Right renal cortex interstitium (tissue), 3 donors: ENCODE measurements at regions not wholly inside any gene's neighbourhood (a gene's known extent, or its start where the extent isn't known, plus 50 kb on each side); places are given as distances from the start of the nearest gene placed in this dataset.

Experiments used
- DNase-seq, 3 donors: peaks; one replicate each; pipeline ENCODE4 v3.0.0-alpha.2; 2013; ENCODE audit warnings: low read depth in 3 of 3, low spot score in 2 of 3

DNA sequence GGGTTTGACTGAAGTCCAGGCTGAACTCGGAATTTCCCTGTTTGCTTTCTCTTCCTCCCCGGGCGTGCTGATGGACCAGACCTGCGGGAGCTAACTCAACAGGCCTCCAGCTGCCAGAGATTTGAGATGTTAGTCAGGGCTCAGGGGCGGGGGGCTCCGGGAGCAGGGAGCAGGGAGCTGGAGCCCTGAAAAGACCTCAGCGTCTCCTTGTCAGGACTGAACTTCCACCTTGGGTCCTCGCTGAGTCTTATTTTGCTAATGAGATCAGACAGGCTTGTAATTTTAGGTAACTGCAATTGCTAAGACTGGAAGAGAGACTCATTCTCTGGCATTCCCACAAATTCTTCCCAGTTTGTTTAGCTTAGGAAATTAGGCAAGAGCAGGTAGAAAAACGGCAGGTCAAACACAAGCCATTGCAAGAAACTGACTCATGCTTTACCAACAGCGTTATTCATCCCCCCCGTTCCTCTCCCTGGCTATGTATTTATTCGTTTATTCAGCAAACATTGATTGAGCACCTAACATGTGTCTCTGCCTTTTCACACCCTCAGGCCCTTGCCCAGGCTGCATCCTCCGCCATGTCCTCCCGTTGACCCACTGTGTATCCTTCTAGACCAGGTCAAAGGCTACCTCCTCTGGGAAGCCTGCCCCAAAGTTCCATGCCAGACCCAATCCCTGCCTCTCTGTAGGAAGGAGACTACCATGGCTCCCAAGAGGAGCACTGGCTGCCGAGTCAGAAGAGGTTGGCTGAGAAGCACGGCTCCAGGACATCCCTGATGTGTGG, 80.4 kb upstream of the DIO3 start:
- no peak for DNase-seq

DNA sequence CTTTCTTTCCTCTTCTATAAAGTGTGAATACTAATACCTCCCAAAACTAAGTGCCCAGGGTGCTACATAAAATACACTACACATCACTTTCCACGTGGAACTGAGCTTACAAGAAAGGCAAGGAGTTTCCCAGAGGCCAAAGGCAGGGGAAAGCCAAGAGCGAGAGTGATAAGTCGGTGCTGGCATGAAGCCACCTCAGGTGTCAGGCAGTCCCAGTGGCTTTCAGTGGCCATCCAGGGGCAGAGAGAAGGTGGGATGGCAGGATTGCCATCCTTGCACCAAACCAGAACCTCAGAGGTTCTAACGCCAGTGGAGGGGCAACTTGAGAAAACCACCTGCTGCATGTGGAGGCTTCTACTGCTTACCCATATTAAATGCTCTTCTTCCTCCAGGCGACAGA, 79.7 kb upstream of the DIO3 start:
- no peak for DNase-seq

DNA sequence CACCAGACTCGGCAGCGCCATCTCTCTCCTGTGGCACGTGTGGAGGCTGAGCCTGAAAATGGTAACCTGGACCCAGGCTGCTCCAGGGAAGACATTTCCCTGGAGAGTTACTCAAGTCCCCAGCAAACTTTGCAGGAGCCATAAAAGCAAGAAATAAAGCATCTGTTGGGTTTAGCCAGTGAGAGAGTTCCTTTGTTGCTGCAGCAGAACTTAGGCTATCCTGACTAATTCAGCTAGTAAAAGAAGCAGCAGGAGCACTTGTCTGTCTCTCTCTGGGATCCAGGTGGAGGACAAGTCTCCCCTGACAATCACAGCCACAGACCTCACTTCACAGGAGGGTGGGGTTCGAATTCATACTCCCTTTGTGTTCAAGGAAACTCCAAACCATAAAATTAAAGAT, 79.2 kb upstream of the DIO3 start:
- DNase-seq: no peak

DNA sequence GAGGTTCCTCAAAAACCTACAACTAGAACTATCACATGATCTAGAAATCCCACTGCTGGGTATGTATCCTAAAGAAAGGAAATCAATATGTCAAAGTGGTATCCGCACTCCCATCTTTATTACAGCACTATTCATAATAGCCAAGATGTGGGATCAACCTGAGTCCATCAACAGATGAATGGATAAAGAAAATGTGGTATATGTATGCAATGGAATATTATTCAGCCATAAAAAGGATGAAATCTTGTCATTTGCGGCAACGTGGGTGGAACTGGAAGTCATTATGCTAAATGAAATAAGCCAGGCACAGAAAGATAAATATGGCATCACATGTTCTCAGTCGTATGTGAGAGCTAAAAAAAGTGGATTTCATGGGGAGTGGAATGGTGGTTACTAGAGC, 77.5 kb upstream of the DIO3 start:
- DNase-seq: no peak

DNA sequence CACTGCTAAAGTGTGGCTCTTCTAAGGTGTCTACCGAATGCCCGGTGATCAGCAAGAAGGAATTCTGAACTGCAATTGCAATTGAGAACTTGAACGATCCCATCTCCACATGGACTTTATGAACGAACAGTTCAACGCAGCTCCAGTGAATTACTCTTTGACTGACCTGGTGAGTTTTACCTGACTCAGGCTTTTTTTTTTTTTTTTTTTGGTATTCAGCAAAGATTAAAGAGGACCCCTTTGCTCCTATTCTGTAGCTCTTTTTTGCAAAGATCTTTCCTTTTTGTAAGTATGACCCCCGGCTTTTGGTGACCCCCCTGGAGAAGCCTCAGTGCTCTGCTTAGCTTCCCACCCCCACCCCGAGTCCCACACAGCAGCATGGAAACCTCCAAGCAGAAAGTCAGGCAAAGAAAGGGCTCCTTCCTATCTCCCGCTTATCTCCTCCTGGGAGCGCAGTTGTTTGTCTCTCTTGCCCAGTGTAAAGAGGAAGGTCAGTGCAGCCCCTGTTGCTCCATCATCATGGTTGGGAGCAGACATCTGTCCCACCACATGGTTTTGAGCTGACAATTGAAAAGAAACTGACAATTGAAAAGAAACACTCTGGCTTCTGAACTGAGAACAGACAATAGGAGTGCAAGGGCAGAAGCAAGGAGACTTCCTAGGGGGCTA, 72.1 kb upstream of the DIO3 start:
- no peak for DNase-seq

DNA sequence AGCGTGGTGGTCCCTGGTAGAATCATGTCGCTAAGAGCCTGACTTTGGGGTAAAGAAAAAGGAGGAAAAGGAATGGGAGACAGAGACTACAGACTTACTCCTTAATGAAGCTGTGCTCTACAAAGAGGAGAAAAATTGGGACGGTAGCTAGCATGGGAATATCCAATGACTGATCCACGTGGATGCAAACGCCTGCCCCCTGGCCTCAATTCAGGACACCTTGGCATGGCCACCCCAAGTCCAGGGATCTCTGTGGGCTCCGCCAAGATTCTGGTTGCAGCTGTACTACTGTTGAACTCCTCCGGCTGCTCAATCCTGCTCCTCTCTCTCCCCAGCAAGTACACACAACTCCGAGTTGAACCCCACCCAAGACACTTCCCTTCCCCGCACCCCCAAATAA, 70.5 kb upstream of the DIO3 start:
- DNase-seq: no peak

DNA sequence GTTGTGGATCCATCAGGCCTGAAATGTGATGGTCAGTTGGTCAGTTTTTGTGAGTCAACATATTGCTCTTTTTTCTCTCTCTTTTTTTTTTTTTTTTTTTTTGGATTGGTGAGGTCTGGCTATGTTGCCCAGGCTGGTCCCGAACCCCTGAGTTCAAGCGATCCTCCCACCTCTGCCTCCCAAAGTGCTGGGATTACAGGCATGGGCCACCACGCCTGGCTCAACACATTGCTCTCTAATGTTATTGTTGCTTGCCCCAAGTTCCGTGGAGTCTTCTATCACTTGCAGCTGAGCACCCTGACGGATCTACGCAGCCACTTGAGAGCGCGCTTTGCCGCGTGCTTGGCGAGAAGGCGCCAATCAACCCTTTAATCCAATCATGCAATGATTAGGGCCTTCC, 69.5 kb upstream of the DIO3 start:
- DNase-seq: no peak

DNA sequence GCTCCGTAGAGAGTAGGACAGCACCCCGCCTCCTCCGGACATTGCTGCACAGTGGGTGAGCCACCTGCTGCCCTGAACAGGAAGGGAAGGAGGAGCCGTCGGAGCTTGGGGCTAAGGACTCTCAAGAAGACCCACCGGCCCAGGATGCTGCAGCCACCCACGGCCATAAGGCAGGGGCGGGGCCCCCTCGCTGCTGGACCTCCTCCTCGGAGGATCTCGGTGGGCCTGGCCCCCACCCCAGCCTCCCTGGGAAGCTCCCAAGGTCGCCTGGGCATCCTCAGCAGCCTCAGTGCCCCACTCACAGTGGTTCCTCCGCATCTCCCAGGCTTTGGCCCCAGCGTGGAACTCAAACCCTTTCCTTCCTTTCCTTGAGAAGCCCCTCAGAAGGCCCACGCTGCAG, 68.6 kb upstream of the DIO3 start:
- DNase-seq: no peak

DNA sequence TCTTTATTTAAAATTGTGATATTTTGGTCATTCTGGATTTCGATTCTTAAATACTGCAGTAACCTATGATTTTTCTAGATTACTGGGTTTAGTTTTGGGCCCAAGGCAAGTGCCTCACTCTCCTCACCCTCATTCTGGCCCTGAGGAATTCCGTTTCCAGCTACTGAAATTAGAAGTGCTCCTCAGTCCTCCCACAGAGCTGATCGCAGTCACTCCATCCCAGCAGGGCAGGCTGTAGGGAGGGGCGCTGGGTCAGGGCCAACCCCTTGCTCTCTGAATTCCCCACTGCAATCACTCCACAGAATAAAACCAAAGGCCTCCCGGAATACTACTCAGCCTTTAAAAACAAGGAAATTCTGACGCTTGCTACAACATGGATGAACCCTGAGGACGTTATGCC, 66.5 kb upstream of the DIO3 start:
- no peak for DNase-seq

DNA sequence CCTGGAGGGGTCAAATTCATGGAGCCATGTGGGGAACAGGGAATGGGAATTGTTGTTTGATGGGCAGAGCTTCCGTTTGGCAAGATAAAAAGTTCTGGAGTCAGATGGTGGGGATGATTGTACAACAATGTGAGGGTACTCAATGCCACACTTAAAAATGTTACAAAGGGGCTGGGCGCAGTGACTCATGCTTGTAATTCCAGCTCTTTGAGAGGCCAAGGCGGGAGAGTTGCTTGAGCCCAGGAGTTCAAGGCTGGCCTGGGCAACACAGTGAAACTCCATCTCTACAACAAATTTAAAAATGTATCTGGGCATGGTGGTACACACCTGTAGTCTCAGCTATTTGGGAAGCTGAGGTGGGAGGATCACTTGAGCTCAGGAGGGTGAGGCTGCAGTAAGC, 66.0 kb upstream of the DIO3 start:
- DNase-seq: no peak

DNA sequence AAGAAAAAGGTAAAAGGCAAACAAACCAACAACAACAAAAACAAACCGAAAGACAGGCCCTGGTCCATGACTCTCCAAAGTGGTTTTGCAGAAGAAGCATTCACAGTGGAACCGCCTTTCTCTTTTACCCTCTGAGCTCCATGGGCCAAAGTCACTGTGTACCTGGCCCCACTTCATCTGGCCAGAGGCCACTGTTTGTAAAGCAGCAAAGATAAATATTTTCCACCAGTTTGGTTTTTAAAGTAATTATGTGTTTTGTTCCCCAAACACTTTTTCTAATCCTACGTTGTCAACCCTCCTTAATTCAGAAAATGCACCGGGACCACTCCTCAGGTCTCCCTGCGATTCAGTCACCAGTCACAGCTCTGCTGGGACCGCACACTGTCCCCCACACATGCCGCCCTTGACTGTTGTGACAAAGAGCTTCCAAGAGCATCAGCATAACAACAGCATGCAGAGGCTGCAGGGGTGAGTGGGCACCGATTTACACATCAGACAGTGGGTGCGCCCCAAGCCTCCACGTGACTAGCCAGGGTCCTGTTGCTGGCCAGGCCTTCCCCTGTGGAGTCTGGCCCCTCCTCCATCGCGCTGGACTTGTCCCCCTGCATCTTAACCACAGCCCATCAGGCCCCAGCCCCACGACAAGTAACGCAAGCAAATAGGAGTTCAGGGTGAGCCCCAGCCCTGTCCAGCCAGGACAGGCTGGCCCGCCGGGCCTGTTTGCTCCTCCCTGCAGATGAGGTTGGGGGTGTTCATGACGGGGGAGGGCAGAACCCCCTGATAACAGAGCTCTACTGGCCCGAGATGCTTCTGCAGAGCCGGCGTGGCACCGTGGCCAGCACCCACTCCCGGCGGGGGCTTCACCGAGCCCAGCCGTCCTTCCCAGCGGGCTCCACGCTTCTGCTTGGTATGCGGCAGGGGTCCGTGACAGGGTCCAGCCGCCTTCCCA, 65.2 kb upstream of the DIO3 start:
- no peak for DNase-seq

DNA sequence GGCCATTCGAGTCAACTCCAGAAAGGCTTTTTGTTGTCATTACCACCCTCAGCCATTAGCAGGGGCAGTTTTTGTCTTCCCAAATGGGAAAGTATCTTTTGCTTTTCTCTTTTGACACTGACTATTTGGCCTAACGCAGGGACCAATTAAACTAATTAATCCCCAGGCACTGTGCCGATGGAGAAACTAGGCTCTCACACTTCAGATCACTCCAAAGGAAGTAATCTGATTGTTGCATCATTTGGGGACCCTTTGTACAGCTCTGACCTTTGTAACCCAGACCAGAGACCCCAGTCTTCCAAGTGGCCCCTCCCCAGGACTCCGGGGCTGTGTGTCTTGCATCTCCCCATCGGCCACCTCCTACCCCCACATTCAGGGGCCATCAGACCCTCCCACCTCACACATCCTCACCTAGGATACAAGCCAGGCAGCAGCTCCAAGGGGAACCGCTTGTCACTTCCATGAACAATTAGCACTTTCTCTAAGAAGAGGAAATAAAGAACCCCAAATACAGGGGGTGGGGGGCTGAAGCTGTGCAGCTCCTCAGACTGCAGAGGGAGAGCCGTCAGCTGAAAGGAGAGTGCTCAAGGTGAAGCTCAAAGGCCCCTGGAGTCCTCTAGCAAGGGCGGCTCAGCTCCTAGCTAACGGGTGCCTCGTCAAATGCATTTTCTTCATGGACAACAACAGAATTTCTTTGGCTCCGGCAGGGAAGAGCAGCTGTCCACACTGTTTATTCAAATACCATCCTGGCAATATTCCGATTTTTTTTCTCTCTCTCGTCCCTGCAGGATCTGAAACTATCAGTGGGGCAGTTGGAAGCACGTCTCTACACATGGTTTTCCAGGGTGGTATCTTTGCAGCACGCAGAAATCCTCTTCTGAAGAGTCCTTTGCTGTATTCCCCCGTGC, 64.3 kb upstream of the DIO3 start:
- DNase-seq: no peak

DNA sequence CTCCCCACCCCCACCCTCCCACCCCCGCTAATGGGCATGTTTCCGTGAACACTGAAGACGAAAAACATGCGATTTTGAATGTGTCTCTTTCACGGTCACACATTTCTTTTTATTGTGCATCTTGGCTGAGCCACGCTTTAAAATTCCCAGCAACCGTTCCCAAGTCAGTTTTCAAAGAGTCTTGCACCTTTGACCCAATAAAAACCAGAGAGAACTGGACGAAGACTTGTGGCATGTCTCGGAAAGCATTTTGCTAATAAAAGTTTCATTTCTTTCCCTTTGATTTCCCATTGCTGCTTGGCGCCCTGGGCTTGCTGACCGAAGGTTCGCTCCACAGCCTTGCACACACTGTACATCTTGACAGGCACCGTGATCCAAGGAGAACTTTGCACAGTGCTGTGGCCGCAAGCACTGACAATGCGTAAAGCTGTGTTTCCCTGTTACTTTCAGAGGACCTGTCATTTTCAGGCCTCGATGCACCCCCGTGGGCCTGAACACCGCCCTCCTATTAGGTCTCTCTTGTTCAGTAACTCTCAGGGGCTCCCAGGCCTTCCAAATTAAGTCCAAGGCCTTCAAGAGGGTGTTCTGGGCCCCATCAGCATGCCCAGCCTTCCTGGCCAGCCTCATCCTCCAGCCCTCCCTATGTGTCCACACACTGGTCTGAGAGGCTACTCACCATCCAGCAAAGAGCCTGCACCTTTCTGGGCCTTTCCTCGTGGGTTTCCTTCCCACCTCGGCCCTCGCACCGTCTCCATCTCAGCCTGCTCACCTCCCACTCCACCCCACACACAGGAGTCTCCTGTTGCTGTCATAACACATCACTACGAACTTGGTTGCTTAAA, 63.4 kb upstream of the DIO3 start:
- no peak for DNase-seq

DNA sequence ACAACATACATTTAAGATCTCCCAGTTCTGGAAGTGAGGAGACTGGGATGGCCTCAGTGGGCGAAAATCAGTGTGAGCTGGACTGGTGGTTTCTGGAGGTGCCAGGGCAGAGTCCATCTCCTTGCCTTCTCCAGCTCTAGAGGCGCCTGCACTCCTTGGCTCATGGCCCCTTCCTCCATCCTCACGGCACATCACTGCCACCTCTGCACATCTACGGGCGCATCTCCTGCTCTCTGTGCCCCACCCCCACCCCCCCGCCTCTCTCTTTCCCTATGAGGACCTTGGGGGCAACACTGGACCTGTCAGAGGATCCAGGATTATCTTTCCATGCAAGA, 62.8 kb upstream of the DIO3 start:
- no peak for DNase-seq

DNA sequence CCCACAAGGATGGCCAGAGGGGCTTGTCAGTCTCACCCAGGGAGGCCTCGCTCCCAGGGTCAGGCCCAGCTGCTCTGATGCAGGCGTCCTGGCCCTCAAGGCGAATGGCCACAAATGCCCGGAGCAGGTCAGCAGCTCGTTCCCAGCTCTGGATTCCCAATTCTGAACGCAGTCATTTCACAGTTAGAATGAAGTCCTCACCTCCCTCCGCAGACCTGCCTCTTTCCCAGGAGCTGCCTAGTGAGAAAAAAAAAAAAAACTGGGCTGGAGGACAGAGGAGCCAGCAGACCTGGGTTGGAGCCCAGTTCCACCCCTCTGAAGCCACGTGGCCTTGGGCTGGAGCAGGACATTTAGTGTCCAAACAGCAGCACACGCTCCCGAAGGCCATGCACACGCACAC, 62.2 kb upstream of the DIO3 start:
- no peak for DNase-seq

DNA sequence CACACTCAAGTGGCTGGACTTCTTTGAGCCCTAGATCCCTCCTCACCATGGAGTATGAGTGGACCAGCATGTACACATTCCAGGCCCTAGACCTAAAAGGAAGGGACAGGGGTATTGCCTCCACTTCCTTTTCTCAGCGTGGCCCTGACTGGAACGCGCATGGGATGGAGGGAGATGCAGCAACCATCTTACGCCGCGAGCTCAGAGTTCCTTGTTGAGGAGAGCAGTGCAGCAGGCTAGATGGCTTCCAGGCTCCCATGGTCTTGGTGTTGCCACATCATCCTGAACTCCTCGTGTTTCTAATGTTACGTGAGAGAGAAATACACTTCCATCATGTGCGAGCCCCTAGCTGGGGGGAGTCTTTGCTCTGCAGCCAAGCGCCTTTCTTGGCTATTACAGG, 61.8 kb upstream of the DIO3 start:
- no peak for DNase-seq

DNA sequence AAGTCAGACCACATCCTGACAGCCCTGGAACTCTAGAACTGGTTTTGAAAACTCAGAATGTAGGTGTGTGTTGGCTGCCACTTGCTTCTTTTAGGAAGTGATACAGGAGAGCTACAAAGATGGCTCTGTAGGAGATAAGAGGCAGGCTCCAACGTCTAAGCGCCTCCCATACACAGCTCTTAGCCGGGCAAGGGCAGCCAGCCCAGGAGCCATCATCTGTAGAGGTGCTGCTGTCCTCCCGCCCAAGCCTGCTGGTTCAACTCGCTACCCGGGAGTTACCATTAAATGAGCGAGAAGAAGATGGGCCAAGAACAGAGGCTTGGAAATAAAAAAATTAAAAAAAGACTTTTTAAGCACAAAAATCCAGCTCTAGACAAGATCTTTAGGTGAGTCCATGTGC, 61.2 kb upstream of the DIO3 start:
- no peak for DNase-seq

DNA sequence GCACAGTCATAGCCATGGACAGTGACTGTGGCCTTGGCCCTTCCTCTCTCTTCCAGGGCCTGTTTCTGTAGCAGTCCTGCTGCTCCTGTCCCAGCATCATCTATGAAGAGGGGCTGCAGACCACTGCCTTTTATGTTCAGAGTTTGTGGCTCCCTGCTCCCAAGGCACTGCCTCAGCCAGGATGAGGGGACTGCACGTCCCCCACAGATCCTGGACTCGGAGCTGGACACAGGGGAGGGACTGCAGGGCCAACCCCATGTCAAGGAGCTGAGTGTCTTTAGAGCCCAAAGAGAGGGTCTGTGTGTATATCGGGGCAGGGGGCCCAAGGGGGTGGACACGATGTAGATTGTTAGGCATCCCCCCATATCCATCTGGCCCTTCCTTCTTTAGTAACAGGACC, 60.6 kb upstream of the DIO3 start:
- no peak for DNase-seq

DNA sequence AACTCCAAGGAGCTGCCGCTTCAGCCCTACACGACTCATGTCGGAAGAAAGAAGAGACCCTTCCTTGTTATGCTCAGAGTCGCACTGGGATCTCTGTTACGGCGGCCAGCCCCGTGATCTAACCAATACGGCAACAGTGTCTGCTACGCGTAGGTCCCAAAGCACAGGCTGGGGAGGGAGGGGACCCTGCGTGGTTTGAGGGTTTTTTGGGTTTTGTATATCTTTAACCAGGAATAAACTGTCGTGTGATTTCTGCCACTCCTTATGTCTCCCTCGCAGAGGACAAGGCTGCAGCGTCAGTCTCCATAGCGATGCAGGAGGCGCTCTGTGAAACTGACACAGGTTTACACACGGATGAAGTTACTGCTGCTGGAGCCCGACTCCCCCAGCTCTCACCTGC, 60.0 kb upstream of the DIO3 start:
- DNase-seq: no peak
